HG03066 (cell line): ENCODE measurements at regions not wholly inside any gene's neighbourhood (a gene's known extent, or its start where the extent isn't known, plus 50 kb on each side); places are given as distances from the start of the nearest gene placed in this dataset.
"Not testable (repeated sequence)": the region's sequence is repeated elsewhere in the genome, so short reads cannot be mapped to it uniquely, and the experiment has no call there.

Experiments
- ATAC-seq: cut with Tn5 transposase; IDR thresholded peaks from one replicate; pipeline ENCODE4 v1.9.1; 2021; ENCODE audit warnings: low read depth; ENCODE audit not compliant: unreplicated experiment

DNA sequence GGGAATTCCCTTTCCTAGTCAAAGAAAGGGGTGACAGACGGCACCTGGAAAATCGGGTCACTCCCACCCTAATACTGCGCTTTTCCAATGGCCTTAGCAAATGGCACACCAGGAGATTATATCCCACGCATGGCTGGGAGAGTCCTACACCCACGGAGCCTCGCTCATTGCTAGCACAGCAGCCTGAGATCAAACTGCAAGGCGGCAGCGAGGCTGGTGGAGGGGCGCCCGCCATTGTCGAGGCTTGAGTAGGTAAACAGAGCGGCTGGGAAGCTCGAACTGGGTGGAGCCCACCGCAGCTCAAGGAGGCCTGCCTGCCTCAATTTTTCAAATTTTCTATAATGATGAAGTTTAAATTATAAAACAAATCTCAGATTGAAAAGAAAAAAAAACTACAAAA is 522.7 kb upstream of the HS3ST5 start:
- not testable (repeated sequence) for ATAC-seq

DNA sequence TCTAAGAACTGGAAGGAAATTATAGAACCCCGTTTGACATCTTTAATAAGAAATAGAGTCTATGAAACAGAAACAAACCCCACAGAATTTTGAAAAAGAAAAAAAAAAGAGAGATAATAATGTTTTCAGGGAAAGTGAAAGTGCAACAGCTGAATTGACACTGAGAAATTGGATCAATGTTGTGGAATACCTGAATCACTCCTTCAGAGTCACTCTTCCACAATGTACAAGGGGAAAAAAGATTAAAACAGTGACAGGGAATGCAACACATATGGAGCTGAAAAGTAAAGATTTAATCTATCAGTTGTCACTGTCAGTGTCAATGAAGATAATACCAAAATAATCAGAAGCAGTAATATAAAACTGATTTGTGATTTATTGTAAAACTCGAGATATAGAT is 520.8 kb upstream of the HS3ST5 start:
- no peak for ATAC-seq

DNA sequence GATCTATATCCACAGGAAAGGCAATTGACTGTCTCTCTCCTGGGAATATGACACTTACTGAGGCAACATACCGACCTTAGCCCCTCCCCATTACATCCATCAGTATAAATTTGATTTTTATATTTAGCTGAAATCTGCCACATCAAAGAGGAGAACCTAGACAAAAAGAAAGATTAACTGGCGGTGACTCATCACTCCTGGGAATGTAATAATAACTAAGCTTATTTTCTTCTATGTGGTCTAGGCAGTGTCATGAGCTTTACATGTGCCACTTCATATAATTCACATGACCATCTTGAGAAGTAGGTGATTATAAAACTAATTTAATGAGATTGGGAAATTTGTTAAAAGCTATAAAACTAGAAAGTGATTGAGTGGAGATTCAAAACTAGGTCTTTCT is 520.0 kb upstream of the HS3ST5 start:
- ATAC-seq: no peak

DNA sequence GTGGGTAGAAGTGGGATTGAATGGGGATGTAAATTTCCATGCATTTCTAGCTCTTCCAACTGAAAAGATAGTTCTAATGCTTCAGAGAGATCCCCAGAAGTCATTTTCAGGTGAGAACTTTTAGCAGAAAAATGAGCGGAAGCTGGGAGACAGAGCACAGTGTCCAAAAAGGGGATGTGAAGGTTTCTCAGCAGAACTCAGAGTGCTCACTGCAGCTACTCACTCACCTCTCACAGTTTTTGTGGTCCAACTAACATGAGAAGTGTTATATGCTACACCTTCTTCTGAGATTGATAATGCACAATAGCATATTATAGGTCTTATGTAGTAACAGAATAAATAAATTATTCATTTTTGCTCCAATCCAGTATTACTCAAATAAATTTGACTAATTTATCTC is 519.2 kb upstream of the HS3ST5 start:
- no peak for ATAC-seq

DNA sequence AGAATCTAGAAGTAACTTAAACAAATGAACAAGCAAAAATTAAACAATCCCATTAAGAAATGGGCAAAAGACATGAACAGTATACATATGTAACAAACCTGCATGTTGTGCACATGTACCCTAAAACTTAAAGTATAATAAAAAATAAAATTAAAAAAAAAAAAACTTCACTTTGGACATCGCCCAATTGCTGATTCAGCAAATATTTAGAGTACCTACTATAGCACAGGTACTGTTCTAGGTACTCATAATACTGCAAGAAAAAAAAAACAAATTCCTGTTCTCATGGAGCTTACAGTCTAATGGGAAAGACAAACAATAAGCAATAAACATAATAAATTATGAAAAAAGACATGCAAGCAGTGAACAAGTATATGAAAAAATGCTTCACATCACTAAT is 501.5 kb upstream of the HS3ST5 start:
- ATAC-seq: no peak

DNA sequence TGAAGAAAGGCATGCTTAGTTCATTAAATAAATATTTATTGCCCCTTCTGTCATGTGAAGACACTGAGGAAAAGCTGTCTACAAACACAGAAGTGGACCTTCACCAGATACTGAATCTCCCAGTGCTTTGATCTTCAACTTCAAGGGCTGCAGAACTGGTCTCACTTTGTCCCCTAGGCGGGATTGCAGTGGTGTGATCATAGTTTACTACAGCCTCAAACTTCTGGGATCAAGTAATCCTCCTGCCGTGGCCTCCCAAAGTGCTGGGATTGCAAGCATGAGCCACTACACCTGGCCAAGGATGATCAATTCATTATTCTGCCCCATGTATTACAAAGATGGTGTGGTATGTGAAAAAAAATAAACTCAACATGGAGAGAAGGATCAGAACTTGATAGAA is 496.2 kb upstream of the HS3ST5 start:
- ATAC-seq: no peak

DNA sequence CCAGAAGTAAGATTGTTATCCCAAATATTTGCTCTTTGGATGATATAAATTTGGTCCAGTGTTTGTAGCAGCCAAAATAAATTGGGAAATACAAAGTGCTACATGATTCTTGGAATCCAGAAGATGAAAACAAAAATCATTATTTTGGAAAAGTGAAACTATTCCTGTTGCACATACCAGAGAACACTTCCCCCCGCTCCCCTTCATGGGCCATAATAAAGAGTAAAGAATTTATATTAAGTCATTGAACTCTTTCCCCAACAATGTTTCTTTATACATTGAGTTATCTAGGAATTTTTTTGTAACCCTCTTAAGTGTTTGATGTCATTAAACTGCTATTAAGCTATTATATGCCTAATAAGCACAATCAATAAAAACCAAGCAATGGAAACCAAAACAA is 490.4 kb upstream of the HS3ST5 start:
- ATAC-seq: no peak

DNA sequence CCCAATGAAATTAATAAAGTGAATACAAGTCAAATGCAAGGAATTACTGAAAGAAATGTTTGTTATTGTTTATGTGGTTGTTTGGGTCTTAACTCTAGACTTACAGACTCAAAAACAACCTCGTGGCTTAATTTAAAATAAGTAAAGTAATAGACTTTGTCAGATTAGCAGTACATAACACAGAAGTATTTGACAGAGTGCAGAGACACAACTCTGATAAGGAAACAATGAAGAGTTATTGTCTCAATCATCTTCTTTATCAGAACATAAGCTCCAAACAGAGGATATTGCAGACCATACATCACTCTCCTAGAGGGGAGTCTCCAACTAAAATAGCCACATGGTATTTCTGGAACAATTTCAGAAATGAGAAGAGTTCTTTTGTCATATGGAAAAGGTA is 487.7 kb upstream of the HS3ST5 start:
- ATAC-seq: no peak

DNA sequence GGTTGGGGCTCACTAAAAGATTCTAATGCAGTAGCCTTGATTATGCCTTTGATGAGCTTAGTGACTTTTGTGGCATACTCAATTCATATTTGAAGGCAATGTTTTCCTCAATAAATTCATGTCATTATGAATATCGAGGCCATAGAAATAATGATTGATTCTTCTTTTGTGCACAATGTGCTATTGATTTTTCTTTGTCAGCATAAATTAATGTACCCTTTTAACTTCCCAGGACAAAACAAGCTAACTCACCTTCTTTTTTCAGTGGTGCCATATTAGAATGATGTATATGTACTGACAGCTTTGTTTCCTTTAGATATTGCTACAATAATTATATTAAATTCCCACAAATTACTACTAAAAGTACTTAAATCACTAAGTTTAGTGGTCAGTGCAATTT is 484.3 kb upstream of the HS3ST5 start:
- no peak for ATAC-seq

DNA sequence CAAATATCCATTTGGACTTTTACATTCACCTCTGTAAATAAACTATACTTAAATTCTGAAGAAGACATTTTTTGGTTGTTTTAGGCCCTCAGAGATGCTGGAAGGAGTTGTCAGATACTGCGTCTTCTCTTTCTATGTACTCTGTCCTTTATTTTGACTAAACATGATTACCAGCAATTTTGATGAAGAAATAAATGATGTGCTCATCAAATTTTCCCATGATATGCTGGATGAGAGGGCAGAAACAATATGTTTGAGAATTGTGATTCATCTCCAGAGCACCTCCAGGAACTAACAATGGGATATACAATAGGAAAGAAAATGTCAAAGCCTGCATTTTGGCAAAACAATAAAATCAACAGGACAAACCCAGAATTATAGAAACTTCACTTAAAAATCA is 481.6 kb upstream of the HS3ST5 start:
- ATAC-seq: no peak

DNA sequence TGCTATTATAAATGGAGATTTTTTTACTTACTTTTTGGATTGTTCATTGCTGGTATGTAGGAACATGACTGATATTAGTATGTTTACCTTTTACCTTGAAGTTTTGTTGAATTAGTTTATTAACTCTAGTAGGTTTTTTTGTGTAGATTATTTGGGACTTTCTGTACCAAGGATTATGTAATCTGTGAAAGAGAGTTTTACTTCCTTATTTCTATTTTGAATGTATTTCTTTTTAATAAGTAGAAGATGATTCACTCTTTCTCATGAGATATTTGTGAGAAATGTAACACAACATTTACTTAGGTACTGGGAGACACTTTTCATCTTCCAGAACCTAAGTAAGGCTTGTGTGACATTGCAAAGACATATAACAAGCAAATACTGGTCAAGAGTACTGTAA is 473.9 kb upstream of the HS3ST5 start:
- ATAC-seq: no peak

DNA sequence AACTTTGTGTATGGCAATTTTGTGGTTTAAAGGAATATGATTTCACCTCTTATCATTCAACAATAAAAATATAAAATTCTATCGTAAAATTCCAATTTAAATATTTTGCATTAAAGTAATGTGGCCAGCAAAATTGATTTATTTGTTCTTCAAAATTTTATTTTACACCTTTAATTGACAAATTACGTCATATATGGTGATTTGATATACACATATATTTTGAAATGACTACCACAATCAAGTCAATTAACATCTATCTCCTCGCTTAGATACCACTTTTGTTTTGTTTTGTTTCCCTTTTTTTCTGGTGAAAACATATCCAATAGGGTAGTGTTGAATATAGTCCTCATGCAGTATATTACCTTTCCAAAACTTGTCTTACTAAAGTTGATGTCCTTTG is 467.6 kb upstream of the HS3ST5 start:
- no peak for ATAC-seq

DNA sequence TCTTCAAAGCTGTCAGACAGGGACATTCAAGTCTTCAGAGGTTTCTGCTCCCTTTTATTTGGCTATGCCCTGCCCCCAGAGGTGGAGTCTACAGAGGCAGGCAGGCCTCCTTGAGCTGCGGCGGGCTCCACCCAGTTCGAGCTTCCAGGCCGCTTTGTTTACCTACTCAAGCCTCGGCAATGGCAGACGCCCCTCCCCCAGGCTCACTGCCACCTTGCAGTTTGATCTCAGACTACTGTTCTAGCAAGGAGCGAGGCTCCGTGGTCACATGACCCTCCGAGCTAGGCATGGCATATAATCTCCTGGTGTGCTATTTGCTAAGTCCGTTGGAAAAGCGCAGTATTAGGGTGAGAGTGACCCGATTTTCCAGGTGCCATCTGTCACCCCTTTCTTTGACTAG is 462.6 kb upstream of the HS3ST5 start:
- not testable (repeated sequence) for ATAC-seq

DNA sequence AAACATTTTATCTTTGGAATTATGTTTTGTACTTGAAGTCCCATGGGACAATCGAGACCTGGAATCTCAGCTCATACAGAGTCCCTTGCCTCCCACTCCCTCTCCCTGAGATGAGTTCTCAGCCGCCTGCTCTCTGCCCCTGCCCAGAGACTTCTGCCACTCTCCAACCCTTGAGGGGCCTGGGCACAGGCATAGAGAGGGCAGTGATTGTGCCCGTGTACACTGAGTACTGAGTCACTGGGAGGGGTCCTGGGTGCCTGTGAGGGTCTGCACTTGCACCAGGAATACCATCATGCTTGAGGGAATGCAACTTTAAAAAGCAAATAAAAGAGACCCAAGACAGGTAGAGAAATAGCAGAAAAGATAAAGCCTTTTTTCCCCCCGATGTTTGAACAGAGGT is 453.8 kb upstream of the HS3ST5 start:
- no peak for ATAC-seq

DNA sequence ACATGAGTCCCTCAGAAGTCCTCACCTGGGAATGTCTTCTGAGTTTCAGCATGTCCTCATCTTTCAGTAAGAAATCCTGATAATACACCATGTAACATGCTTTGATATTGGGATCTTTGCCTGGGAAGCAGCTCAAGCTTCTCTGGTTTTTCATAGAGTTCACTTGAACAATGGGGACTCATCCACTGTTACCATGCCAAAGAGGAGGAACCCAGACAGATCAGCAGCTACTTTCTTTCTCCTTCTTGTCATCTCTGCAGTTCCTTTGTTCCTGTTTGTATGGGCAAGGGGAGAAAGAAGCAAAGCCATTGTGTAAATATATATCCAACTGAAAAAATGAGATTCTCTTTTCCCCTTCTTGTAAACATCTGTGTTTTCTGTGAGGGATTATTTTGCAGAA is 450.6 kb upstream of the HS3ST5 start:
- ATAC-seq: no peak

DNA sequence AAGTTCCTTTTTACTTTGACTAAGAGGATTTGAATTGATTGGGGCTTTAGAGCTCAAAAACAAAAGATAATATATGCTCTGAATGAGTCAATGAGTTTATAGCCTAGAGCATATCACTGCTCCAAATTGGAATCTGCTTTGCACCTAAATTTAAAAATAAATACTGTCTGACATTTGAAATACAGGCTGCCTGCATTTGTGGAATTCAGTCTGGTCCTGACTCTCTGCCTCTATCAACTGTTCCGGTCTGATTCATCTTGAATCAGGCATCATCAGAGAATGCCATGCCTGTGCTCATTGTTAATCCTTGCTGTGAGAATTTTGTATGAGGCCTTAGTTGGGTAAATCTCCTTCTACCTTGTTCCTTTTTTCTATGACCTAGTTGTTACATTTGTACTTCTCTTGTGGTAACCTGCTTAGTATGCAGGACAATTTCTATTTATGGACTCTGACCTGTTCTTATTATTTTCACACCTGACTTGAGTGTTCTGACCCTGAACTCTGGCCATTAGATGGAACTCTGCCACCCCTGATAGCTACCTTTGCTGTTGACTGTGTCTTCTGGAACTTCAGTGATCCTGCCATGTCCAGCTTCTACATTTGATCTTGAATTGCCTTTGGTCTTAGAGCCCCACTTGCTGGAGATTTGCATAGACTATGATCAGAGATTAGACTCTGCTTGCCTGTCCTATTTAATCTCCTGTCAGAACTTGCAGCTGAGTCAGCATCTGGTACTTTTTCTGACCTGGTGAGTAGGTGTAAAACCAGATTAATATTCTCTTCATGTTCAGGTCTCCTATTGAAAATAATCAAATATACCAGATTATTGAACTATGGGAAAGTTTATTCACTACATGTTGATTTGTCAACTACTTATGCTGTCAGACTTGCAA is 442.7 kb upstream of the HS3ST5 start:
- ATAC-seq: no peak

DNA sequence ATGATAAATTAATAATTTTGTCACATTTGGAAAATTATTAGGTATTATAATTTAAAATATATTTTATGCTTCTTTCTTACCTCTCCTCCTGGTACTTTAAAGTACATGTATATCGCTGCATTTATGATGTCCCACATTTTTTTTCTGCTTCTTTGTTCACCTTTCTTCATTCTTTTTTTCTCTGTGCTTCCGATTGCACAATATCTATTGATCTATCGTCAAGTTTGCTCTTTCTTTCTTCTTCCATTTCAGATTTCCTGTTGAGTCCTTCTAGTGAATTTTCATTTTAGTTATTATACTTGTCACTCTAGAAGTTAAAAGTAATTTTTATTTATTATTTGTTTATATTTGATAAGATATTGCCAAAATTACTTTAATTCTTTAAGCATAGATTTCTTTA is 441.0 kb upstream of the HS3ST5 start:
- no peak for ATAC-seq

DNA sequence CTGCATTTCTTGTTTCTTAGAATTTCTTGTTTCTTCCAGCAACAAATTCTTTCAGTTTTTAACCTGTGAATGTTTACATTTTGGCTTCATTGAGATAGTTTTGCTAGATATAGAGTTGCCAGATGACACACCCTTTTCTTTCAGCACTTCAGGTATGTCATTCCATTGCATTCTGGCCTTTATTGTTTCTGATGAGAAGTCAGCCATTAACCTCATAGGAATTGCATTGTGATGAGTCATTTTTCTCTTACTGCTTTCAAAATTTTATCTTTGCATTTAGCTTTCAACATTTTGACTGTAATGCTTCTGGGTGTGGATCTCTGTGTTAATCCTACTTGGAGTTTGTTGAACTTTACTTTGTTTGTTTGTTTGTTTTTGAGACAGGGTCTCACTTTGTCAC is 440.3 kb upstream of the HS3ST5 start:
- no peak for ATAC-seq

DNA sequence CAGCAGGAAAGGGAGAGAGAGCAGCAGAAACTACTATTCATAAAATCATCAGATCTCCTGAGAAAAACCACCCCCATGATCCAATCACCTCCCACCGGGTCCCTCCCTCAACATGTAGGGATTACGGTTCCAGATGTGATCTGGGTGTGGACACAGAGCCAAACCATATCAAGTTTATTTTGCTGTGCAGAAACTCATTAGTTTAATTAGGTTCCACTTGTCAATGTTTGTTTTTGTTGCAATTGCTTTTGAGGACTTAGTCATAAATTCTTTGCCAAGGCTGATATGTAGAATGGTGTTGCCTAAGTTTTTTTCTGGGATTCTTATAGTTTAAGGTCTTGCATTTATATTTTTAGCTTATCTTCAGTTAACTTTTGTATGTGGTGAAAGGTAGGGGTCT is 422.0 kb upstream of the HS3ST5 start:
- no peak for ATAC-seq

DNA sequence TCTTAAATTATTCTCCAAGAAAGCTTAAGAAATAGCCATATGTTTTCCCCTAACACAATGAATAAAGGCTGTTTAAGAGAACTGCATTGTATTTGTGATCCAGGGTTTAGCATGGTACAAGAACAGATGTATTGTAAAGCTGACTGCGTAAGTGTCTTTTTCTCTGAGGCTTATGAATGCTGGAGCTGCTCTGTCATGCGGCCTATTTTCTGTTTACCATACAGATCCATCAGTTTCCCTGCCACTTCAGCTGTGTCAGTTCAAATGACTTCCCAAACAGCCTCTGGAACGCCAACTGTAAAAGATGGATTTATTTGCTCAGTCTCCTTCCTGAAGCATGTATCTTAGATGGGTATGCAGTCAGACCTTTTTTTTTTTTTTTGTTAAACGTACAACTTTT is 419.3 kb upstream of the HS3ST5 start:
- no peak for ATAC-seq

DNA sequence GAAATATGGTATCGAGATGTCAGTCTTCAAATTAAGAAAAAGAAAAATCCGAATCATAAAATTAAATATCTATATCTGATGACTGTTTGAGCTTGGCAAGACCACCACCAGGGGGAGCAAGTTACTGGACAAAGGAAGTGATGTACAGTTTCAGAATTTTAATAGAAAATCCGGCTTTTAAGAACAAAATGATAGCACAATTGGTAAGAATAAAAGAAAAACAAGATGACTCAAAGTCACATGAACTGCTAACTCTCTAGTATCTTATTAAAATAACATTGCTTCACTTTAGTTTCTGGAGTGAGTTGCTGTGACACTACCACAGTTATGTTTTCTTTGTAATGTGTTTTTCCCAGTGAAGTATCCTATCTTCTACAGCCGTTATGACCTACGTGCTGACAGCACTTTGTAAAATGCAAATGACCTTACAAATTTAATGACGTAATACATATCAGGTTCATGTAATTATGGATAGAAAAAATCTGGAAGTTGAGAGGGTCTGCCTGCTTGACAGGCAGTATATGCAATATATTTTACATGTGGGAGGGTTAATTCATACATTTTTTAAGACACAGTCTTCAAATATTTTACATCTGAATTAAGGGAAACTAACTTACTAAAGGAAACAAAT is 405.3 kb upstream of the HS3ST5 start:
- no peak for ATAC-seq

DNA sequence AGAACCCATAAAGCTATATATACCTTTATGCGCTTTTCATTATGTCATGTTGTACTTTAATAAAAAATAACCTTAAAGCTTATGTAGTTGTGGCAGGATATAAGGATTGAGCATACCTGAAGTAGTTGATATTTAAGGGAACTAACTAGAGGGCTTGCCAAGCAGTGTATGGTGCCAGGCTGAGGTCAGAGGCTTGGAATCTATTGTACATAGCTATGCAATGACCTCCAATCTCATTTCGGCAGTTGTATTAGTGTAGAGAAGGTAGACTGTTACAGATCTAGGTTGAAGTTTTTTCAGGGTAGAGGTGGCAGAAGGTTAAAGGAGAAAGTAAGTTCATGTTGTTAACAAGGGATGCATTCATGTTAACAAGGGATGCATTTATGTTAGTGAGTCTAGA is 397.7 kb upstream of the HS3ST5 start:
- no peak for ATAC-seq
